Panc1 (cell line): ENCODE measurements at regions not wholly inside any gene's neighbourhood (a gene's known extent, or its start where the extent isn't known, plus 50 kb on each side); places are given as distances from the start of the nearest gene placed in this dataset.

Experiments used
- CTCF ChIP-seq: fragments of 450-650 bp; IDR thresholded peaks from 2 replicates; pipeline ENCODE4 v1.5.1; 2017; ENCODE audit warnings: mild to moderate bottlenecking
- POLR2AphosphoS5 ChIP-seq: IDR thresholded peaks from 2 replicates; pipeline ENCODE4 v1.6.1; 2012; ENCODE audit warnings: mild to moderate bottlenecking, low read depth, low read length, moderate library complexity
- REST ChIP-seq, 2 experiments: IDR thresholded peaks; 2 replicates each; pipeline ENCODE4 v1.6.1; 2011 to 2012; ENCODE audit warnings: low read depth in 2 of 2, control low read depth in 1 of 2, low read length in 1 of 2, mild to moderate bottlenecking in 1 of 2, moderate library complexity in 1 of 2; ENCODE audit not compliant: insufficient read depth in 1 of 2
- SIN3A ChIP-seq: IDR thresholded peaks from 2 replicates; pipeline ENCODE4 v1.6.1; 2012; ENCODE audit warnings: low read depth, mild to moderate bottlenecking, low read length, moderate library complexity, borderline replicate concordance; ENCODE audit not compliant: insufficient read depth

- TF ChIP-seq SIN3A (no peak), CTCF (no peak), POLR2AphosphoS5 (no peak), REST (IDR thresholded peaks at IDR 0.05; ENCODE audit: insufficient read depth in 1 of 2, low read depth in 2 of 2, low read length in 1 of 2) (no peak)
Measured at GRCh38 chr11:70531281-70532065, 133.1 kb downstream of the CTTN start.
